ENCODE measurements at regions not wholly inside any gene's neighbourhood (a gene's known extent, or its start where the extent isn't known, plus 50 kb on each side); places are given as distances from the start of the nearest gene placed in this dataset.

- Histone ChIP-seq H3K36me3 (ENCODE audit: insufficient read depth, low read length) (no peaks in the 10 kb centered on the region), H3K9me3 (ENCODE audit: control insufficient read depth, insufficient read depth, low read length) (no peaks in the 10 kb centered on the region), H3K9ac (ENCODE audit: low read depth, low read length) (no peak overlapping the region), H3K4me1 (ENCODE audit: insufficient read depth, low read length) (no peaks in the 10 kb centered on the region)
Measured at GRCh38 chr20:21017528-21018085, 88.6 kb downstream of the LINC00237 start.

DNA sequence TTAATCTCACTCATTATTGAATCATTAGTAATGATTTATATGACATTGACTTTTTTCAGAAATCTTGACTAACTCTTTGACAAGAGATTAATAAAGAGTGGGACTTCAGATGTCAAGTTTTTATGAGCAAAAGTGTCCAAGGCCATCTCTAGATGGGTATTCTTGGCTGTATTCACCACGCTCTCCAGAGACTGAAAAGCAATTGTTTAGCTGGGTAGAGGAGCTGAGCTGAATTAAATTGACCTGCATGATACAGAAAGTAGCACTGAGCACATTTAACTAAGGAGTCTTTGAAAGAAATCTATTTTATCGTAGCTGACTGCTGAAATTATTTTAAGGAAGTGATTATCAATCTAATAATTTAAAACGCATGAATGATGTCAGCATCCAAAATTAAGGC lies 89.4 kb downstream of the LINC00237 start:
- Histone ChIP-seq H3K4me1 (ENCODE audit: insufficient read depth, low read length) (no peaks in the 10 kb centered on the region), H3K36me3 (ENCODE audit: insufficient read depth, low read length) (no peaks in the 10 kb centered on the region), H3K9me3 (ENCODE audit: control insufficient read depth, insufficient read depth, low read length) (no peaks in the 10 kb centered on the region), H3K9ac (ENCODE audit: low read depth, low read length) (no peak overlapping the region)

DNA sequence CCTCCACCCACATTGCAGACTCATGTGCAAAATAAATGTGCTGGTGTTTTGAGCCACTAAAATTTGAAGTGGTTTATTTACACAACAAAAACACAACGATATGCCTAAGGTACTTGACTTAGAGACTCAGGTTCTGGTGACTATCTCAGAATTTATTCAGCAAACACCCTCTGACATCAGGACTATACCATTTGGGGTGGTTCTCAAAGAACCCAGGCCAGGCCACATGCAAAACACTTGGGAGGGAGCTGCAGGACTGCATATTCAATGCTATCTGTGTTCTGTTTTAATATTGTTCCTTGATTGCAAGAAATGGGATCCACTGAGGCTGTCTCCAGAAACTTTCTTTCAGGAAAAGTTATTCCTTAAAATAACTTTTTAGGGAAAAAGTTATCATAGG lies 91.6 kb downstream of the LINC00237 start:
- no peaks in the 10 kb centered on the region for H3K4me1 ChIP-seq (ENCODE audit: insufficient read depth, low read length)
- H3K9ac ChIP-seq (ENCODE audit: low read depth, low read length), result no peak overlapping the region
- no peaks in the 10 kb centered on the region for H3K36me3 ChIP-seq (ENCODE audit: insufficient read depth, low read length)
- H3K9me3 ChIP-seq (ENCODE audit: control insufficient read depth, insufficient read depth, low read length), result no peaks in the 10 kb centered on the region

DNA sequence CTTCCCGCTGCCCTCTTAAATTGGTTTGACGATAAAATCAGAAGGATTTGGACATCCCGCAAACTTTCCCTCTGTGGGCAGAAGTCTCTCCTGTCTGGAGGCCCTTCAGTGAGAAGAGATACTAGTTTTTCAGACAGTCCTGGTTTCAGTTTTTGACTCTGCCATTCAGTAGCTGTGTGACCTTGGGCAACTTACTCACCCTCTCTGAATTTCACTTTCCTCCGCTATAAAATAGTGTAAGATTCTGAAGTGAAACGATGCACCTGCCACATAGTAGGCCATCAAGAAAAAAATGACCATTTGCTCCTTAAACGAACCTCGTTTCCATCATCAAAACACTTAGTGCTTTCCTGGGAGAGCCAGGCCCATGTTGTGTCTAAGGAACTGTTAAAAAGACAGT lies 97.2 kb downstream of the LINC00237 start:
- Histone ChIP-seq H3K4me1 (ENCODE audit: insufficient read depth, low read length) (no peaks in the 10 kb centered on the region), H3K36me3 (ENCODE audit: insufficient read depth, low read length) (no peaks in the 10 kb centered on the region), H3K9ac (ENCODE audit: low read depth, low read length) (no peak overlapping the region), H3K9me3 (ENCODE audit: control insufficient read depth, insufficient read depth, low read length) (no peaks in the 10 kb centered on the region)

- H3K36me3 ChIP-seq (ENCODE audit: insufficient read depth, low read length), result no peaks in the 10 kb centered on the region
- no peak overlapping the region for H3K9ac ChIP-seq (ENCODE audit: low read depth, low read length)
- no peaks in the 10 kb centered on the region for H3K9me3 ChIP-seq (ENCODE audit: control insufficient read depth, insufficient read depth, low read length)
- H3K4me1 ChIP-seq (ENCODE audit: insufficient read depth, low read length), result no peaks in the 10 kb centered on the region
Measured at GRCh38 chr20:21006611-21007010, 99.5 kb downstream of the LINC00237 start.

GRCh38 chr20:21004386-21005076 lies 101.6 kb downstream of the LINC00237 start:
- Histone ChIP-seq H3K36me3 (ENCODE audit: insufficient read depth, low read length) (no peaks in the 10 kb centered on the region), H3K4me1 (ENCODE audit: insufficient read depth, low read length) (no peaks in the 10 kb centered on the region), H3K9me3 (ENCODE audit: control insufficient read depth, insufficient read depth, low read length) (no peaks in the 10 kb centered on the region), H3K9ac (ENCODE audit: low read depth, low read length) (no peak overlapping the region)

GRCh38 chr20:21003902-21004301 lies 102.3 kb downstream of the LINC00237 start:
- no peak overlapping the region for H3K9ac ChIP-seq (ENCODE audit: low read depth, low read length)
- H3K36me3 ChIP-seq (ENCODE audit: insufficient read depth, low read length), result no peaks in the 10 kb centered on the region
- no peaks in the 10 kb centered on the region for H3K9me3 ChIP-seq (ENCODE audit: control insufficient read depth, insufficient read depth, low read length)
- H3K4me1 ChIP-seq (ENCODE audit: insufficient read depth, low read length), result no peaks in the 10 kb centered on the region

DNA sequence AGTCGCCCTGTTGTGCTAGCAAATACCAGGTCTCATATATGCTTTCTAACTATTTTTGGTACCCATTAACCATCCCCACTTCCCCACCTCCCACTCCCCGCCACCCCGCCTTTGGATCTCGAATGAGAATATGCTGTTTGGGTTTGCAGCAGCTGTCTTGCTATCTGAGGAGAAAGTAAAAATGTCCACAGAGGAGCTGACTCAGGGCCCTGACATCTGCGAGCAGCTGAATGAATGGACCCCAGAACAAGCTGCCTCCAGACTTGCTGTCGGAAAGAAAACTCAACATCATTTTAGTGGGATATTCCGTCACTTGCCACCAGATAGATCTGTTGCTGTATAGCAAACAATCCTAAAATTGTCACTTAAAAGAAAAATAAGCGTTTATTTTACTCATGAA lies 103.7 kb downstream of the LINC00237 start:
- Histone ChIP-seq H3K4me1 (ENCODE audit: insufficient read depth, low read length) (no peaks in the 10 kb centered on the region), H3K36me3 (ENCODE audit: insufficient read depth, low read length) (no peaks in the 10 kb centered on the region), H3K9ac (ENCODE audit: low read depth, low read length) (no peak overlapping the region), H3K9me3 (ENCODE audit: control insufficient read depth, insufficient read depth, low read length) (no peaks in the 10 kb centered on the region)

DNA sequence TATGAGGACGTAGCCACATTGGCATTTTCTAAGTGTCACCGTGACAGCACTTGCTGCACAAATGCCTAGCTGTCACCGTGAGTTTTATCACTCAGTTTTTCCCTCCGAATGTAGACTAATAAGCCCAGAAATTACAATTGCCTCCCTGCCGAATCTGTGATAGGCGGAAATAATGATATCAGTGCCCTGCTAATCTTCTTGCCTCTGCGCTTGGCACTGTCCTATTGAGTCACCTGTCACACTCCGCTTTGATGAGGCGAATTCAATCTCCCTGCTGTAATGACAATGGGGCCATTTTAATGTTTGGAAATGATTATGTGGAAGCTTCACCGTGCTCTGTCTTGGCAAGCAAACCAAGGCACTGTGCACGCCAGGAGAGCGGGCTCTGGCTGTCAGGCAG lies 112.8 kb downstream of the LINC00237 start:
- H3K4me1 ChIP-seq (ENCODE audit: insufficient read depth, low read length), result no peaks in the 10 kb centered on the region
- no peaks in the 10 kb centered on the region for H3K36me3 ChIP-seq (ENCODE audit: insufficient read depth, low read length)
- no peaks in the 10 kb centered on the region for H3K9me3 ChIP-seq (ENCODE audit: control insufficient read depth, insufficient read depth, low read length)
- no peak overlapping the region for H3K9ac ChIP-seq (ENCODE audit: low read depth, low read length)

DNA sequence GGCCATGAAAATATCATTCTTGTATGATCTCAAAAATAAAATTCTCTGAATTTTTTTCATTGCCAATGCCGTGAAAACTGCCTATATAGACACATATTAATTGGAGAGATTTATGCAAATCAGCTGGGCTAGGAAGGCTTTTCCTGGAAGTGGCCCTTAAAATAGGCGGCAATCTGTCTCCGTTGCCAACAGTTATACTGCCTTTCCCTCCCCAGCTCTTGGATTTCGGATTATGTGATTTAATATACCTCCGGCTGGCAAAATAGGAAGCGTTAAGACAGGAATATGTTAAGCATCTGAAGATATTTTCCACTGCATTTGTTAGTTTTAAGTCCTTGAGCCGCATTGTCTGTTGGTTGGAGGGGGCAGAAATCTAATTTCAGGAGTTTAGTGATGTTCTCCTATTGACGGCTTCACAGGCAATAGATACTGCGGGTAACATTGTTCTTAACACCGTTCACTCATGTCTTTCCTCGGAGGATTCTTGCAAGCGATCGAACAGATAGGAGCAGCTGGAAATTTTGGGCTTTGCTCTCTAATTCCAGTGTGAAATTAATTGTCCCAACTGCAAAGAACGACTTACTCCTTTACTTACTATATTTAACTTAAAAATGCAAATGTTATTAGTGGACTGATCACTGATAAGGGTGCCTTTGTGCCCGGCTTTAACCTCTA lies 113.3 kb downstream of the LINC00237 start:
- Histone ChIP-seq H3K36me3 (ENCODE audit: insufficient read depth, low read length) (no peaks in the 10 kb centered on the region), H3K9me3 (ENCODE audit: control insufficient read depth, insufficient read depth, low read length) (no peaks in the 10 kb centered on the region), H3K9ac (ENCODE audit: low read depth, low read length) (no peak overlapping the region)

DNA sequence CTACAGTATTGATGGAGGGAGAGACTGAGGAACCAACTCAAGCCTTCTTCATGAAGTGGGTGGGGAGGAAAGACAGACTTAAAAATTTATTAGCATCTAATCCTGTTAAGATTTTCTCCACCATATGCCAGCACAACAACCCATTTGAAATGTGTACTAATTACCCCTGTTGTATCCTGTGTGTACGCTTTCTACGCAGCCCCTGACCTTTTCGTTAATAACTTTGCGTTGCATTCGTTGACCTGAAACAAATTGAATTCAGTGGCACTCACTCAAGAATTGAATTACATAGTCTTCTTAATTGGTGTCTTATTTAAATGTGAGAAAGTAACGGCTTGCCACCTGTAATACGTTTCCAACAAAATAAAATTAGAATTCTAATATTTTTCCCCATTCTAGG lies 113.9 kb downstream of the LINC00237 start:
- H3K9ac ChIP-seq (ENCODE audit: low read depth, low read length), result no peak overlapping the region

More for the DNA sequence above, 113.3 kb downstream of the LINC00237 start:
- no peaks in the 10 kb centered on the region for H3K4me1 ChIP-seq (ENCODE audit: insufficient read depth, low read length)

GRCh38 chr20:20989081-20989480 lies 117.1 kb downstream of the LINC00237 start:
- Histone ChIP-seq H3K9me3 (ENCODE audit: control insufficient read depth, insufficient read depth, low read length) (no peaks in the 10 kb centered on the region), H3K4me1 (ENCODE audit: insufficient read depth, low read length) (no peaks in the 10 kb centered on the region), H3K9ac (ENCODE audit: low read depth, low read length) (no peak overlapping the region), H3K36me3 (ENCODE audit: insufficient read depth, low read length) (no peaks in the 10 kb centered on the region)

More for the DNA sequence above, 113.9 kb downstream of the LINC00237 start:
- Histone ChIP-seq H3K36me3 (ENCODE audit: insufficient read depth, low read length) (no peaks in the 10 kb centered on the region), H3K4me1 (ENCODE audit: insufficient read depth, low read length) (no peaks in the 10 kb centered on the region), H3K9me3 (ENCODE audit: control insufficient read depth, insufficient read depth, low read length) (no peaks in the 10 kb centered on the region)

DNA sequence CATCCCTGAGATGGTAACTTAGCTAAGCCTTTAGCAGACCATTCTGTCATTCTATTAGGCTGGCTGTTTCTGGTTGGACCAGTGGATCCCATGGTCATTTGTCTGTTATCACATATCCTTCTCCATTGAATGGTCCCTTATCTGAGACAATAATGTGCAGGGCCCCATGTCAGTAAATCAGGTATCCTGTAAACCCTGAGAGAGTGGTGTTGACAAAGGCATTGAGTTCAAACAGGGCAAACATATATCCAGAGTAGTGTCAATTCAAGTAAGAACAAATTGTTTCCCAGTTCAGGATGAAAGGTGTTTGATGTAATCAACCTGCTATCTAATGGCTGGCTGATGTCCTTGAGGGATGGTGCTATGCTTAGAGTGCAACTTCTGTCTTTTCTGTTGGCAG lies 126.2 kb downstream of the LINC00237 start:
- Histone ChIP-seq H3K9ac (ENCODE audit: low read depth, low read length) (no peak overlapping the region), H3K9me3 (ENCODE audit: control insufficient read depth, insufficient read depth, low read length) (no peaks in the 10 kb centered on the region; the same call in 1 of the 2 replicates), H3K36me3 (ENCODE audit: insufficient read depth, low read length) (no peaks in the 10 kb centered on the region), H3K4me1 (ENCODE audit: insufficient read depth, low read length) (no peaks in the 10 kb centered on the region)

DNA sequence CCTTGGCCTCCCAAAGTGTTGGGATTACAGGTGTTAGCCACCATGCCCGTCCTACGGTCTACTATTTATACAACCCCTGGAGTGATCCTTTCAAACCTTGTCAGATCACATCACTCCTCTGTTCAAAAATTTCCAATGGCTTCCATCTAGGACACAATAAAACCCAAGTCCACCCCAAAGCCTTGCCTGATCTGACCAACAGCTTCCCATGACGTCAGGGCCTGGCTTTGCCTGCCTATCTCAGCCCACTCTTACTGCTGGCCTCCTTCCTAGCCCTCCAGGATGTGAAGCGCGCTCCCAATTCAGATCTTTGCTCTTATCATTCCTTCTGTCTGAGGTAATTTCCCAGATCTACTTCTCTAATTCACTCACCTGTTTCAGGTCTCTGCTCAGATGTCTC lies 128.4 kb downstream of the LINC00237 start:
- no peaks in the 10 kb centered on the region; the same call in 1 of the 2 replicates for H3K9me3 ChIP-seq (ENCODE audit: control insufficient read depth, insufficient read depth, low read length)
- no peak overlapping the region for H3K9ac ChIP-seq (ENCODE audit: low read depth, low read length)
- H3K4me1 ChIP-seq (ENCODE audit: insufficient read depth, low read length), result no peaks in the 10 kb centered on the region
- no peaks in the 10 kb centered on the region for H3K36me3 ChIP-seq (ENCODE audit: insufficient read depth, low read length)

- H3K9ac ChIP-seq (ENCODE audit: low read depth, low read length), result no peak overlapping the region
- H3K4me1 ChIP-seq (ENCODE audit: insufficient read depth, low read length), result peaks cover 16% of the 10 kb centered on the region; the same call in 1 of the 2 replicates
- H3K36me3 ChIP-seq (ENCODE audit: insufficient read depth, low read length), result no peaks in the 10 kb centered on the region
- no peaks in the 10 kb centered on the region for H3K9me3 ChIP-seq (ENCODE audit: control insufficient read depth, insufficient read depth, low read length)
Measured at GRCh38 chr20:20972490-20972889, 133.7 kb downstream of the LINC00237 start.

All from ES-I3 (cell line).